Astrocyte of the cerebellum (primary cell): ENCODE measurements at regions not wholly inside any gene's neighbourhood (a gene's known extent, or its start where the extent isn't known, plus 50 kb on each side); places are given as distances from the start of the nearest gene placed in this dataset.

Source experiments
- DNase-seq: peaks from one replicate; pipeline ENCODE4 v3.0.0-alpha.2; 2011; ENCODE audit warnings: low read depth
- H3K4me3 ChIP-seq: 2 replicates; pipeline ENCODE4 v1.5.1; 2011; ENCODE audit warnings: mild to moderate bottlenecking, low read depth, low read length, moderate library complexity
- in situ Hi-C: cut with HindIII; loops from 2 replicates; pipeline ENCODE4 v1.10.0; 2017; ENCODE audit warnings: low sequenced_read_pairs
- TF ChIP-seq, protein P1 (sequence below): IDR thresholded peaks from 2 replicates; pipeline ENCODE4 v1.5.1; 2012; ENCODE audit warnings: low read length, low read depth, moderate library complexity, mild to moderate bottlenecking; ENCODE audit errors: missing control alignments

DNA sequence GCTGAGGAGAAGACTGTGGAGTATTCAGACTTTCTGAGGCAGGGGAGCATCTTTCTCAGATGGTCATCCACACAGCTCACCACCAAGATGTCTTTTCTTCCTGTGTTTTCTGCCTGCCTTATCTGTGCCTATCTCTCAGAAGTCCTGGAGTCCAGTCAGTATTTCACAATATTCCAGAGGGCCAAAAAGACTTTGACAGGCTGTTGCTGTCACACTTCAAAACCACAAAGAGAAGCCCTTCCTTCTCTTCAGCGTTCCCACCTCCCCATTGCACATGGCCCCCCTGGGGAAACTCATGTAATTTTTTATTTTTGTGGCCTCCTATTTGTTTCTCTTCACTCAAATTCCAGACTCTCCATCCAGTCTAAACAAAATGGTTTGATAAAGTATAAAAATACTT lies 585.2 kb downstream of the EPHA3 start:
- H3K4me3 ChIP-seq = no peak overlapping the region
- in situ Hi-C loops = no loop called here
- TF ChIP-seq, protein P1, sequence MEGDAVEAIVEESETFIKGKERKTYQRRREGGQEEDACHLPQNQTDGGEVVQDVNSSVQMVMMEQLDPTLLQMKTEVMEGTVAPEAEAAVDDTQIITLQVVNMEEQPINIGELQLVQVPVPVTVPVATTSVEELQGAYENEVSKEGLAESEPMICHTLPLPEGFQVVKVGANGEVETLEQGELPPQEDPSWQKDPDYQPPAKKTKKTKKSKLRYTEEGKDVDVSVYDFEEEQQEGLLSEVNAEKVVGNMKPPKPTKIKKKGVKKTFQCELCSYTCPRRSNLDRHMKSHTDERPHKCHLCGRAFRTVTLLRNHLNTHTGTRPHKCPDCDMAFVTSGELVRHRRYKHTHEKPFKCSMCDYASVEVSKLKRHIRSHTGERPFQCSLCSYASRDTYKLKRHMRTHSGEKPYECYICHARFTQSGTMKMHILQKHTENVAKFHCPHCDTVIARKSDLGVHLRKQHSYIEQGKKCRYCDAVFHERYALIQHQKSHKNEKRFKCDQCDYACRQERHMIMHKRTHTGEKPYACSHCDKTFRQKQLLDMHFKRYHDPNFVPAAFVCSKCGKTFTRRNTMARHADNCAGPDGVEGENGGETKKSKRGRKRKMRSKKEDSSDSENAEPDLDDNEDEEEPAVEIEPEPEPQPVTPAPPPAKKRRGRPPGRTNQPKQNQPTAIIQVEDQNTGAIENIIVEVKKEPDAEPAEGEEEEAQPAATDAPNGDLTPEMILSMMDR = no peak
- no peak for DNase-seq

DNA sequence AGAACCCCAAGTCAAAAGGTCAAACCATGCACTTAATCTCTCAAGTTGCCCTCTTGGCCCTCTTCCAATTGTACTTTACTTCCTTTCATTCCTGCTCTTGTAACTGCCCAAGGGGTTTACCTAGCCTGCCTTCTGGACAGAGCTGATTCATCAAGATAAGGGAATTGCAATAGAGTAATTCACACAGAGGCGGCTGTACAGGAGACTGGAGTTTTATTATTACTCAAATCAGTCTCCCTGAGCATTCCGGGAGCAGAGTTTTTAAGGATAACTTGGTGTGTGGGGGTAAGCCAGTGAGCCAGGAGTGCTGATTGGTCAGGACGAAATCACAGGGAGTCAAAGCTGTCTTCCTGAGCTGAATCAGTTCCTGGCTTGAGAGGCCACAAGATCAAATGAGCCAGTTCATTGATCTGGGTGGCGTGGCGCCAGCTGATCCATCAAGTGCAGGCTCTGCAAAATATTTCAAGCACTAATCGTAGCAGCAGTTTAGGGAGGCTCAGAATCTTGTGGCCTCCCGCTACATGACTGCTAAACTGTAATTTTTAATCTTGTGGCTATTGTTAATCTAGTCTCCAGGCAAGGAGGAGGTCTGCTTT lies 590.0 kb downstream of the EPHA3 start:
- in situ Hi-C loops = no loop called here
- TF ChIP-seq, protein P1 = no peak
- H3K4me3 ChIP-seq = no peak overlapping the region
- DNase-seq = no peak

DNA sequence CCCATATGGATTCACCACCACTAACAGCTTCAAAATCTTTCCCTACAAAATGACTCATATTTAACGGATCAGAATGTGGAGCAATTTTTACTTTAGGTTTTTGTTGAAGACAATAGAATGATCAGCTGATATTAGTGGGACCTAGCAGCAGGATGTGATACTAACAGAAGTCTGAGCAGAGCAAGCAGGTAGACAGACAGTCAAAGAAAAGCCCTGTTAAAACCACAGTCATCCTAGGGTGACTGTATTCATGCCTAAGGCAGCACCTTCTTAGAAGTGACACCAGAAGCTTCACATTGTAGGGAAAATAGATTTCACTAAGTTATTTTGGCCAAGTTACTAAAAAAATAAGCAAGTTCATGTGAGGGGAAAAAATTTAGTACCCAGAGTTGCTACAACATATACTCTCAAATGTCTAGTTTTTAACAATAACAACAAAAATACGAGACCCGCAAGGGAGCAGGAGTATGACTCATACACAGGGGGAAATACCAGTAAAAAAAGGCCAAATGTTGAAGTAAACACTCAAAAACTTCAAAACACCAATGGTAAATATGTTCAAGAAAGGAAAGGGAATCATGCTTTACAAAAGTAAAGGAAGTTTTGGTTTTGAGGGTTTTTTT lies 590.9 kb downstream of the EPHA3 start:
- H3K4me3 ChIP-seq = no peak overlapping the region
- TF ChIP-seq, protein P1 = no peak
- no peak for DNase-seq
- in situ Hi-C loops = no loop called here

DNA sequence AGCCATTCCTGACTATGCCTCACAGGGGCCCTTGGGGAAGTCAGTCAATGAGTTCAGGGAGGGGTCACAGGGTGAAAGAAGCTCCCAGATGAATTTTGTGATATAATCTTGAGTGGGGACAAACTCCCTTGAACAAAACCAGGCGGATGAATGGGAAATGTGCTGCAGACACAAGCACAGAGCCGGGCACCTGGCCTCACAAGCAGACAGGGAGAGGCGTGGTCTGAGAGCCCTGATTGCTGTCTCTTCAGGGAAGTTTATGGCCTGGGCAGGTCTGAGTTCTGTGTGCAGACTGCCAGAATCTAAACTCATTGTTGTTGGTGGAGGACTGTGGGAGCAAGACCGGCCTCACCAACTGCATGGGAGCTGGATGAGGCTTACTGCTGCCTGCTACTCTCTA lies 591.8 kb downstream of the EPHA3 start:
- TF ChIP-seq, protein P1 = no peak
- no peak overlapping the region for H3K4me3 ChIP-seq
- in situ Hi-C loops = no loop called here

DNA sequence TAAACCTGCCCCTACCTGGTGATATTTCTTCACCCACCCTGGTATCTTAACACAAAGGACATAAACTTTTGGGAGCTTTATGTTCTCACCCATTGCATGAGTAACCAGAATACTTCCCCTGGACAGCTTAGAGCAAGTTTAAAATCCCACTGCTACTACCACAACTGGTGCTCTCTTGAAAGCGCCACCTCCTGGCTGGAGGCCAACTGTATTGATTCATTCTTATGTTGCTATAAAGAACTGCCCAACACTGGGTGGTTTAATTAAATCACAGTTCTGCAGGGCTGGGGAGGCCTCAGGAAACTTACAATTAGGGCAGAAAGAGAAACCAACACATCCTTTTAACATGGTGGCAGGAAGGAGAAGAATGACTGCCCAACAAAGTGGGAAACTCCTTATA lies 592.4 kb downstream of the EPHA3 start:
- in situ Hi-C loops = no loop called here
- TF ChIP-seq, protein P1 = no peak
- no peak overlapping the region for H3K4me3 ChIP-seq
- DNase-seq = no peak

More for the DNA sequence above, 591.8 kb downstream of the EPHA3 start:
- DNase-seq = no peak

DNA sequence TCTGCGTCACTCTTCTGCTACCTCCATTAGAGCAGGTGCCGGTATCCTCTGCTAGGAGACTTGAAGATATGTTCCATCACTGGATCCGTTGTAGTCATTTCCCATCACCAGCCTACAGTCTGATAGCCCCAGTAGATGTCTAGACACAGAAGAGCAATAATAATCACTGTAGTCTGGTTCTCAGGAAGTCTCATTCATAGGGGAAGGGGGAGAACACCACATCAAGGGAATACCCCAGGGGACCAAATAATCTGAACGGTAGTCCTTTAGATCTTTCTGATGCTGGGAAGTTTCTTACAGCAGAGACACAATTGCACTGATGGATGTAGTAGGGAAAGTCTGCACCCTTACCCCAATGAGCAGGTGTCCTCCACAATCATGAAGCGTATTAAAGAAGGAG lies 595.0 kb downstream of the EPHA3 start:
- DNase-seq = no peak
- in situ Hi-C loops = no loop called here
- no peak overlapping the region for H3K4me3 ChIP-seq
- TF ChIP-seq, protein P1 = no peak
